K562 (cell line): ENCODE measurements at regions not wholly inside any gene's neighbourhood (a gene's known extent, or its start where the extent isn't known, plus 50 kb on each side); places are given as distances from the start of the nearest gene placed in this dataset.

Source experiments
- ATAC-seq: fragments of 200-7000 bp; cut with Tn5 transposase; 3 replicates; pipeline ENCODE4 v1.9.1; 2020; ENCODE audit warnings: moderate library complexity
- BruUV-seq: library from RNA; stranded (reverse); fragments of 400-500 nt; replicated peaks from 2 replicates; lab custom pipeline; 2021; lab: Mats Ljungman, UMichigan
- CTCF ChIA-PET: fragments of 300-600 bp; formaldehyde crosslinking; extraction: SDS; loops from one replicate; lab custom pipeline; 2021; ENCODE audit warnings: low intra/inter-chr PET ratio; lab: Yijun Ruan, JAX
- POLR2A ChIA-PET: fragments of 300-600, 350-650 bp; sonication (Branson Sonifier 250); formaldehyde crosslinking; extraction: SDS; loops from one replicate; lab custom pipeline; 2021; ENCODE audit warnings: antibody characterized with exemption, inconsistent platforms; lab: Yijun Ruan, JAX
- DNase-seq, 4 experiments: peaks; one replicate each; pipeline versions ENCODE4 v3.0.0 to v3.0.0-alpha.2; 2011 to 2018; ENCODE audit warnings: low spot score in 3 of 4, mixed read lengths in 3 of 4; ENCODE audit errors: extremely low read depth in 1 of 4
- FAIRE-seq: peaks from 2 replicates; lab custom pipeline; 2011; peaks lifted over from hg19 to GRCh38; lab: Jason Lieb, UNC
- H2AFZ ChIP-seq: 2 replicates; pipeline ENCODE4 v1.6.0; 2011; ENCODE audit warnings: low read depth, low read length, control low read depth, inconsistent platforms
- H3K27ac ChIP-seq: fragments of 200-600 bp; 3 replicates; pipeline ENCODE4 v1.8.0; 2011; ENCODE audit warnings: low read depth, mild to moderate bottlenecking, control low read depth, inconsistent platforms, low read length, moderate library complexity, mixed read lengths; ENCODE audit errors: extremely low read depth
- H3K27me3 ChIP-seq, 2 experiments: fragments of 300-600 bp in 1 of 2; 2 replicates in 1 of 2; 3 replicates in 1 of 2; pipeline versions ENCODE4 v1.6.0 to v1.8.0; 2011; ENCODE audit warnings: inconsistent platforms in 2 of 2, low read length in 2 of 2, mild to moderate bottlenecking in 1 of 2, mixed read lengths in 1 of 2, moderate library complexity in 1 of 2; ENCODE audit not compliant: control insufficient read depth in 2 of 2, insufficient read depth in 2 of 2
- H3K36me3 ChIP-seq: fragments of 300-600 bp; 3 replicates; pipeline ENCODE4 v1.8.0; 2011; ENCODE audit warnings: mild to moderate bottlenecking, low read length, inconsistent platforms; ENCODE audit not compliant: control insufficient read depth, insufficient read depth
- H3K4me1 ChIP-seq, 2 experiments: fragments of 200-600 bp in 1 of 2; replicated peaks in 1 of 2; 2 replicates in 1 of 2; 3 replicates in 1 of 2; pipeline versions ENCODE4 v1.5.1 to v1.8.0; 2011; ENCODE audit warnings: inconsistent platforms in 2 of 2, low read length in 2 of 2, mild to moderate bottlenecking in 1 of 2, mixed read lengths in 1 of 2, moderate library complexity in 1 of 2; ENCODE audit not compliant: control insufficient read depth in 2 of 2, insufficient read depth in 2 of 2
- H3K4me2 ChIP-seq: 2 replicates; pipeline ENCODE4 v1.6.1; 2011; ENCODE audit warnings: low read length, control low read depth, inconsistent platforms, mixed read lengths; ENCODE audit not compliant: insufficient read depth
- H3K4me3 ChIP-seq: fragments of 200-600 bp; sonication (generic), shearing (Covaris generic); 2 replicates; pipeline ENCODE4 v1.5.1; 2016; ENCODE audit warnings: control low read depth, inconsistent platforms
- H3K79me2 ChIP-seq: fragments of 200-600 bp; 3 replicates; pipeline ENCODE4 v1.8.0; 2011; ENCODE audit warnings: low read length, inconsistent platforms; ENCODE audit not compliant: control insufficient read depth, insufficient read depth
- H3K9ac ChIP-seq, 2 experiments: 2 replicates each; pipeline versions ENCODE4 v1.6.0 to v1.6.1; 2011; ENCODE audit warnings: low read depth in 2 of 2, low read length in 2 of 2, control low read depth in 1 of 2, inconsistent platforms in 1 of 2, mild to moderate bottlenecking in 1 of 2, mixed read lengths in 1 of 2; ENCODE audit not compliant: insufficient read depth in 1 of 2
- H3K9me1 ChIP-seq: one replicate; pipeline ENCODE4 v1.6.0; 2011; ENCODE audit warnings: inconsistent platforms, mild to moderate bottlenecking, low read length, moderate library complexity; ENCODE audit not compliant: control insufficient read depth, insufficient read depth
- H3K9me3 ChIP-seq: replicated peaks from 2 replicates; pipeline ENCODE4 v1.5.1; 2011; ENCODE audit warnings: low read depth, low read length, inconsistent platforms; ENCODE audit not compliant: control insufficient read depth, insufficient read depth
- H4K20me1 ChIP-seq: replicated peaks from 2 replicates; pipeline ENCODE4 v1.6.1; 2011; ENCODE audit warnings: low read length, inconsistent platforms, mixed read lengths; ENCODE audit not compliant: control insufficient read depth, insufficient read depth
- KDM2B ChIP-seq: fragments of 250-450 bp; sonication (Bioruptor Pico); IDR thresholded peaks from 2 replicates; pipeline ENCODE4 v1.8.0; 2021; ENCODE audit warnings: mild to moderate bottlenecking, moderate library complexity
- ZFP91 ChIP-seq: sonication (generic); formaldehyde crosslinking; IDR thresholded peaks from 2 replicates; pipeline ENCODE4 v1.8.0; 2022; ENCODE audit warnings: mild to moderate bottlenecking, missing genetic modification reagents
- WGBS: fragments of 100-300 bp; shearing (Covaris generic); methylation state at CpG from one replicate; pipeline ENCODE4 v1.1.6; 2016; ENCODE audit warnings: low coverage, mixed read lengths; ENCODE audit not compliant: insufficient coverage; ENCODE audit errors: missing lambda C conversion rate; 5-methylcytosine and 5-hydroxymethylcytosine counted together
- in situ Hi-C: fragments of 300-500 bp; cut with MboI; formaldehyde crosslinking; loops from 4 replicates; pipeline ENCODE4 v1.15.0; 2018; ENCODE audit warnings: inconsistent platforms, mixed read lengths
- intact Hi-C: fragments of 100-400 bp; cut with micrococcal nuclease; formaldehyde crosslinking; loops from 2 replicates; pipeline ENCODE4 v1.14.2; 2022
- TF ChIP-seq, protein P1 (sequence below): fragments of 250-450 bp; sonication (Bioruptor Pico); IDR thresholded peaks from 2 replicates; pipeline ENCODE4 v1.9.0; 2021; ENCODE audit warnings: mild to moderate bottlenecking, inconsistent platforms

- no peak for TF ChIP-seq KDM2B (CRISPR knock-in tag)
- TF ChIP-seq, protein P1, sequence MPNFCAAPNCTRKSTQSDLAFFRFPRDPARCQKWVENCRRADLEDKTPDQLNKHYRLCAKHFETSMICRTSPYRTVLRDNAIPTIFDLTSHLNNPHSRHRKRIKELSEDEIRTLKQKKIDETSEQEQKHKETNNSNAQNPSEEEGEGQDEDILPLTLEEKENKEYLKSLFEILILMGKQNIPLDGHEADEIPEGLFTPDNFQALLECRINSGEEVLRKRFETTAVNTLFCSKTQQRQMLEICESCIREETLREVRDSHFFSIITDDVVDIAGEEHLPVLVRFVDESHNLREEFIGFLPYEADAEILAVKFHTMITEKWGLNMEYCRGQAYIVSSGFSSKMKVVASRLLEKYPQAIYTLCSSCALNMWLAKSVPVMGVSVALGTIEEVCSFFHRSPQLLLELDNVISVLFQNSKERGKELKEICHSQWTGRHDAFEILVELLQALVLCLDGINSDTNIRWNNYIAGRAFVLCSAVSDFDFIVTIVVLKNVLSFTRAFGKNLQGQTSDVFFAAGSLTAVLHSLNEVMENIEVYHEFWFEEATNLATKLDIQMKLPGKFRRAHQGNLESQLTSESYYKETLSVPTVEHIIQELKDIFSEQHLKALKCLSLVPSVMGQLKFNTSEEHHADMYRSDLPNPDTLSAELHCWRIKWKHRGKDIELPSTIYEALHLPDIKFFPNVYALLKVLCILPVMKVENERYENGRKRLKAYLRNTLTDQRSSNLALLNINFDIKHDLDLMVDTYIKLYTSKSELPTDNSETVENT: no peak
These were observed 456.8 kb downstream of the TRIML1 start (continued) for GRCh38 chr4:188596021-188596420.

DNA sequence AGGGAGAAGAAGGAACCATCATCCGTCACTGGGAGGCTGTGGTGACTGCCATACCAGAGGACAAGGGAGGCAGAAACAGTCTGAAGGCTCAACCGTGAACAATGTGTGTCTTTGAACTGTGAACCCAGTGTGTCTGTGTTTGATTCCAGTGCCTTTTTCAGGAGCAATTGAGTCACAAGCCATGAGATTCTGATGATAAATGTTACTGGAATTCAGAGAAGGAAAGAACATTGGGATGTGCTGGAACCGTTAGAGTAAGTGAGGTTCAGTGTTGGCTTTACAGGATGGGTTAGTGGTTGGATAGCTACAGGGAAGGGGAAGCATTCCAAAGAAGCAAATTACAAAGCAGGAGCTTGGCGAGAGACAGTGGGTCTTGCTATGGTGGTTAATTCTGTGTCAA is 464.4 kb downstream of the TRIML1 start:
- CTCF ChIA-PET: no interaction called here
- H2AFZ ChIP-seq: no peak overlapping the region

More for the DNA sequence above, 464.4 kb downstream of the TRIML1 start:
- H3K27me3 ChIP-seq: no peaks in the 10 kb centered on the region
- FAIRE-seq: no peak
- no peaks in the 10 kb centered on the region for H3K9me1 ChIP-seq
- ATAC-seq: no peak
- H3K4me2 ChIP-seq: no peak overlapping the region
- DNase-seq: no peak
- no peak overlapping the region for H3K27ac ChIP-seq
- H3K79me2 ChIP-seq: no peaks in the 10 kb centered on the region
- no peak overlapping the region for H3K4me3 ChIP-seq
- intact Hi-C loops: no loop called here
- 0 out of 2 replicates have a peak, but pooled peaks cover 2% of the 10 kb centered on the region for H3K9me3 ChIP-seq
- H3K9ac ChIP-seq: no peak overlapping the region
- POLR2A ChIA-PET: no interaction called here
- BruUV-seq: no TSS peak
- H3K4me1 ChIP-seq: no peaks in the 10 kb centered on the region
- H4K20me1 ChIP-seq: no peaks in the 10 kb centered on the region
- H3K36me3 ChIP-seq: no peaks in the 10 kb centered on the region
- 0% methylated on average over 3 of the region's 4 CpGs for WGBS
- TF ChIP-seq ZFP91 (CRISPR knock-in tag): no peak
- TF ChIP-seq, all 486 proteins: peak for 0
- in situ Hi-C loops: no loop called here
